Upper lobe of left lung (tissue), 4 donors: ENCODE measurements at regions not wholly inside any gene's neighbourhood (a gene's known extent, or its start where the extent isn't known, plus 50 kb on each side); places are given as distances from the start of the nearest gene placed in this dataset.

Experiments
- POLR2A ChIP-seq, 4 donors: fragments of 450-650 bp; IDR thresholded peaks; one replicate each; pipeline ENCODE4 v1.5.1; 2016 to 2017; ENCODE audit warnings: antibody characterized with exemption in 4 of 4, mild to moderate bottlenecking in 2 of 4
- TF ChIP-seq, protein P1 (sequence below), 6 experiments: fragments of 450-650 bp in 4 of 6; fragments of 200-600 bp in 2 of 6; sonication (generic) in 2 of 6; IDR thresholded peaks; one replicate each; pipeline ENCODE4 v1.5.1; 2016 to 2019; ENCODE audit warnings: antibody characterized with exemption in 6 of 6

DNA sequence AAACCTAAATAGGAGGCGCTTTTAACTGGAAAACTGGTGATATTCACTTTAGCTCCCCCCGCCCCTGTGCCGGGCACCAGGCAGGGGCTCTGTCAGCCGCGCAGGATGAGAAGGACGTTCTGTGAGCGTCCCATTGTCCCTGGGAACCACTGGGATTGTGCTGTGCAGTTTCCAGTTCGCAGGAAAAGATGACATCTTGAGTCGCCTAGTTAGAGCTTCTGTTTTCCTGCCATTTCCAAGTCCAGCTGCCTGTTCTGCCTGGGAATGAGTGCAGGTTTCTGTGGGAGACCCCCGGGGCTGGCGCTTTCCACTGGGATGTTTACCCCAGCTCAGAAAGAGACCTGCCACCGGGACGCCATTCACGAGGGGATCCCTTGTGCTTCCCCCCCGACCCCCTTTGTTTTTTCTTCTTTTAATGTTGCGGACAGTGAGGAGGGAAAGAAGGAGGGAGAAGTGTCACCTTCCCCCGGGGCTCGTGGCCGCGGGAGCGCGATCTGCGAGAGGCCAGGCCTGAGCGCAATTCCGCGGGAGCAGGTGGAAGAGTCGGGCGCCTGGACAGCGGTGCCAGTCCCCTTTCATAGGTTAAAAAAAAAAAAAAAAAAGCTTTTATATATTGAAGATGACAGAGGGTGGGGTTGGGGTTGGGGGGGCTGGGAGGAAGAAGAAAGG, 121.5 kb downstream of the RMI1 start:
- TF ChIP-seq, protein P1, sequence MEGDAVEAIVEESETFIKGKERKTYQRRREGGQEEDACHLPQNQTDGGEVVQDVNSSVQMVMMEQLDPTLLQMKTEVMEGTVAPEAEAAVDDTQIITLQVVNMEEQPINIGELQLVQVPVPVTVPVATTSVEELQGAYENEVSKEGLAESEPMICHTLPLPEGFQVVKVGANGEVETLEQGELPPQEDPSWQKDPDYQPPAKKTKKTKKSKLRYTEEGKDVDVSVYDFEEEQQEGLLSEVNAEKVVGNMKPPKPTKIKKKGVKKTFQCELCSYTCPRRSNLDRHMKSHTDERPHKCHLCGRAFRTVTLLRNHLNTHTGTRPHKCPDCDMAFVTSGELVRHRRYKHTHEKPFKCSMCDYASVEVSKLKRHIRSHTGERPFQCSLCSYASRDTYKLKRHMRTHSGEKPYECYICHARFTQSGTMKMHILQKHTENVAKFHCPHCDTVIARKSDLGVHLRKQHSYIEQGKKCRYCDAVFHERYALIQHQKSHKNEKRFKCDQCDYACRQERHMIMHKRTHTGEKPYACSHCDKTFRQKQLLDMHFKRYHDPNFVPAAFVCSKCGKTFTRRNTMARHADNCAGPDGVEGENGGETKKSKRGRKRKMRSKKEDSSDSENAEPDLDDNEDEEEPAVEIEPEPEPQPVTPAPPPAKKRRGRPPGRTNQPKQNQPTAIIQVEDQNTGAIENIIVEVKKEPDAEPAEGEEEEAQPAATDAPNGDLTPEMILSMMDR (IDR thresholded peaks at IDR 0.05): no peak
- TF ChIP-seq POLR2A (IDR thresholded peaks at IDR 0.05): no peak
